Loucy (cell line): ENCODE measurements at regions not wholly inside any gene's neighbourhood (a gene's known extent, or its start where the extent isn't known, plus 50 kb on each side); places are given as distances from the start of the nearest gene placed in this dataset.

Experiments used
- H2AFZ ChIP-seq: fragments of 200-600 bp; sonication (generic); 2 replicates; pipeline ENCODE4 v1.6.0; 2016; ENCODE audit warnings: antibody characterized with exemption, mild to moderate bottlenecking, low read length, moderate library complexity
- H3F3A ChIP-seq: fragments of 200-600 bp; 2 replicates; pipeline ENCODE4 v1.6.0; 2016; ENCODE audit warnings: antibody characterized with exemption, low read depth, mild to moderate bottlenecking
- H3K27me3 ChIP-seq: fragments of 200-600 bp; sonication (generic); 2 replicates; pipeline ENCODE4 v1.6.1; 2014; ENCODE audit warnings: low read length, mild to moderate bottlenecking; ENCODE audit not compliant: insufficient read depth, poor library complexity, severe bottlenecking
- H3K36me3 ChIP-seq: fragments of 200-600 bp; sonication (generic); 2 replicates; pipeline ENCODE4 v1.6.1; 2016; ENCODE audit warnings: low read length; ENCODE audit not compliant: insufficient read depth
- H3K4me1 ChIP-seq: fragments of 200-600 bp; sonication (generic); 2 replicates; pipeline ENCODE4 v1.5.1; 2014; ENCODE audit warnings: low read length, mild to moderate bottlenecking; ENCODE audit not compliant: insufficient read depth, poor library complexity, severe bottlenecking
- H3K4me2 ChIP-seq: fragments of 200-600 bp; sonication (generic); 2 replicates; pipeline ENCODE4 v1.6.0; 2014; ENCODE audit warnings: antibody characterized with exemption, low read length, low read depth, mild to moderate bottlenecking; ENCODE audit not compliant: poor library complexity, severe bottlenecking
- H3K4me3 ChIP-seq: fragments of 200-600 bp; sonication (generic); 2 replicates; pipeline ENCODE4 v1.5.1; 2014; ENCODE audit warnings: low read length, mild to moderate bottlenecking, mixed read lengths; ENCODE audit not compliant: poor library complexity, severe bottlenecking
- H3K79me2 ChIP-seq: fragments of 200-600 bp; sonication (generic); 2 replicates; pipeline ENCODE4 v1.6.1; 2014; ENCODE audit warnings: low read length; ENCODE audit not compliant: insufficient read depth
- H3K9ac ChIP-seq: fragments of 200-600 bp; sonication (generic); 2 replicates; pipeline ENCODE4 v1.6.0; 2014; ENCODE audit warnings: mild to moderate bottlenecking, low read depth, low read length, moderate library complexity; ENCODE audit not compliant: poor library complexity, severe bottlenecking
- H3K9me2 ChIP-seq: fragments of 200-600 bp; sonication (generic); replicated peaks from 2 replicates; pipeline ENCODE4 v1.6.1; 2016; ENCODE audit warnings: low read depth, low read length, mixed read lengths
- H3K9me3 ChIP-seq: fragments of 200-600 bp; sonication (generic); 2 replicates; pipeline ENCODE4 v1.6.1; 2014; ENCODE audit warnings: mild to moderate bottlenecking, antibody characterized with exemption, low read length, low read depth; ENCODE audit not compliant: insufficient read depth
- H4K20me1 ChIP-seq: fragments of 200-600 bp; sonication (generic); 2 replicates; pipeline ENCODE4 v1.6.0; 2014; ENCODE audit warnings: antibody characterized with exemption, low read length, mild to moderate bottlenecking; ENCODE audit not compliant: insufficient read depth, poor library complexity, severe bottlenecking
- CTCF ChIP-seq: fragments of 200-600 bp; sonication (generic); conservative IDR thresholded peaks from 2 replicates; pipeline ENCODE4 v1.5.1; 2014; ENCODE audit warnings: mild to moderate bottlenecking, antibody characterized with exemption, low read length
- EZH2phosphoT487 ChIP-seq: fragments of 200-600 bp; IDR thresholded peaks from 2 replicates; pipeline ENCODE4 v1.6.1; 2018; ENCODE audit warnings: antibody characterized with exemption, mild to moderate bottlenecking, moderate library complexity, borderline replicate concordance

GRCh38 chr14:89576145-89576927 lies 159.3 kb upstream of the FOXN3 start:
- H3K9ac ChIP-seq = no peak overlapping the region
- no peak overlapping the region for H3K4me3 ChIP-seq
- no peaks in the 10 kb centered on the region for H3K27me3 ChIP-seq
- H3K9me2 ChIP-seq = no peaks in the 10 kb centered on the region
- no peak overlapping the region for H2AFZ ChIP-seq
- H3K9me3 ChIP-seq = no peaks in the 10 kb centered on the region
- H4K20me1 ChIP-seq = peaks cover 3% of the 10 kb centered on the region
- H3K4me1 ChIP-seq = no peaks in the 10 kb centered on the region
- H3K79me2 ChIP-seq = peaks cover 42% of the 10 kb centered on the region
- TF ChIP-seq EZH2phosphoT487 (no peak), CTCF (no peak)
- peaks cover 15% of the 10 kb centered on the region; the same call in 1 of the 2 replicates for H3K36me3 ChIP-seq
- no peaks in the 10 kb centered on the region for H3F3A ChIP-seq
- no peak overlapping the region for H3K4me2 ChIP-seq

GRCh38 chr14:89575386-89576061 lies 158.5 kb upstream of the FOXN3 start:
- no peaks in the 10 kb centered on the region for H3K9me2 ChIP-seq
- no peaks in the 10 kb centered on the region for H3K4me1 ChIP-seq
- no peak overlapping the region for H3K9ac ChIP-seq
- H3K4me2 ChIP-seq = no peak overlapping the region
- no peaks in the 10 kb centered on the region for H3K9me3 ChIP-seq
- H3F3A ChIP-seq = no peaks in the 10 kb centered on the region
- H3K4me3 ChIP-seq = no peak overlapping the region
- H3K79me2 ChIP-seq = peaks cover 46% of the 10 kb centered on the region
- no peaks in the 10 kb centered on the region for H3K27me3 ChIP-seq
- H4K20me1 ChIP-seq = peaks cover 3% of the 10 kb centered on the region
- TF ChIP-seq EZH2phosphoT487 (no peak), CTCF (no peak)
- no peak overlapping the region for H2AFZ ChIP-seq
- peaks cover 7% of the 10 kb centered on the region; the same call in 1 of the 2 replicates for H3K36me3 ChIP-seq

- no peaks in the 10 kb centered on the region for H3K9me2 ChIP-seq
- no peak overlapping the region for H3K4me2 ChIP-seq
- no peak overlapping the region for H2AFZ ChIP-seq
- H3F3A ChIP-seq = no peaks in the 10 kb centered on the region
- H3K79me2 ChIP-seq = peaks cover 50% of the 10 kb centered on the region
- no peak overlapping the region for H3K4me3 ChIP-seq
- peaks cover 5% of the 10 kb centered on the region for H3K4me1 ChIP-seq
- H3K27me3 ChIP-seq = no peaks in the 10 kb centered on the region
- H3K9ac ChIP-seq = no peak overlapping the region
- H4K20me1 ChIP-seq = peaks cover 3% of the 10 kb centered on the region
- H3K36me3 ChIP-seq = peaks cover 3% of the 10 kb centered on the region; the same call in 1 of the 2 replicates
- H3K9me3 ChIP-seq = no peaks in the 10 kb centered on the region
- no peak for TF ChIP-seq EZH2phosphoT487
- TF ChIP-seq CTCF = no peak
Observed at GRCh38 chr14:89574420-89574819, 157.4 kb upstream of the FOXN3 start.
